GM12892 (cell line): ENCODE measurements at regions not wholly inside any gene's neighbourhood (a gene's known extent, or its start where the extent isn't known, plus 50 kb on each side); places are given as distances from the start of the nearest gene placed in this dataset.

Experiments
- POLR2AphosphoS5 ChIP-seq: IDR thresholded peaks from 2 replicates; pipeline ENCODE4 v1.6.1; 2011; ENCODE audit warnings: low read depth, low read length, control low read depth
- TAF1 ChIP-seq: IDR thresholded peaks from 2 replicates; pipeline ENCODE4 v1.6.1; 2011; ENCODE audit warnings: low read depth, mild to moderate bottlenecking, control low read depth, low read length, borderline replicate concordance

GRCh38 chr3:124636101-124636862 lies 94.0 kb upstream of the UMPS start:
- TF ChIP-seq TAF1 (no peak), POLR2AphosphoS5 (no peak)
